HG03378 (cell line): ENCODE measurements at regions not wholly inside any gene's neighbourhood (a gene's known extent, or its start where the extent isn't known, plus 50 kb on each side); places are given as distances from the start of the nearest gene placed in this dataset.
"Not testable (repeated sequence)": the region's sequence is repeated elsewhere in the genome, so short reads cannot be mapped to it uniquely, and the experiment has no call there.

Experiments used
- ATAC-seq: cut with Tn5 transposase; IDR thresholded peaks from one replicate; pipeline ENCODE4 v1.9.1; 2021; ENCODE audit warnings: mild to moderate bottlenecking, moderate library complexity; ENCODE audit not compliant: unreplicated experiment

- ATAC-seq, result no peak
These were observed 127.2 kb downstream of the UTP18 start for GRCh38 chr17:51387582-51387981.

- ATAC-seq, result no peak
These were observed 127.6 kb downstream of the UTP18 start for GRCh38 chr17:51387986-51388385.

GRCh38 chr17:51389875-51390274 is 129.5 kb downstream of the UTP18 start:
- no peak for ATAC-seq

GRCh38 chr17:51391982-51392654 is 131.8 kb downstream of the UTP18 start:
- ATAC-seq, result no peak

- ATAC-seq, result no peak
These were observed 135.3 kb downstream of the UTP18 start for GRCh38 chr17:51395621-51396020.

- no peak for ATAC-seq
These were observed 137.2 kb downstream of the UTP18 start for GRCh38 chr17:51397361-51398127.

GRCh38 chr17:51398128-51398525 is 137.8 kb downstream of the UTP18 start:
- no peak for ATAC-seq

- no peak for ATAC-seq
These were observed 138.3 kb downstream of the UTP18 start for GRCh38 chr17:51398687-51399086.

GRCh38 chr17:51401279-51401678 is 140.9 kb downstream of the UTP18 start:
- no peak for ATAC-seq

- no peak for ATAC-seq
These were observed 142.6 kb downstream of the UTP18 start for GRCh38 chr17:51402899-51403298.

GRCh38 chr17:51407576-51407975 is 147.2 kb downstream of the UTP18 start:
- no peak for ATAC-seq

- ATAC-seq, result no peak
These were observed 159.1 kb downstream of the UTP18 start for GRCh38 chr17:51419476-51419875.

GRCh38 chr17:51421525-51421924 is 161.2 kb downstream of the UTP18 start:
- no peak for ATAC-seq

- no peak for ATAC-seq
These were observed 162.3 kb downstream of the UTP18 start for GRCh38 chr17:51422634-51423033.

GRCh38 chr17:51423421-51424160 is 163.2 kb downstream of the UTP18 start:
- no peak for ATAC-seq

- no peak for ATAC-seq
These were observed 165.4 kb downstream of the UTP18 start for GRCh38 chr17:51425773-51426172.

GRCh38 chr17:51427323-51427811 is 167.0 kb downstream of the UTP18 start:
- ATAC-seq, result no peak

GRCh38 chr17:51427856-51428255 is 167.5 kb downstream of the UTP18 start:
- ATAC-seq, result peak; percentile 93

- ATAC-seq, result no peak
These were observed 168.5 kb downstream of the UTP18 start for GRCh38 chr17:51428668-51429495.

GRCh38 chr17:51429938-51430337 is 169.6 kb downstream of the UTP18 start:
- not testable (repeated sequence) for ATAC-seq

- ATAC-seq, result no peak
These were observed 170.2 kb downstream of the UTP18 start for GRCh38 chr17:51430591-51430990.
